ENCODE measurements at regions not wholly inside any gene's neighbourhood (a gene's known extent, or its start where the extent isn't known, plus 50 kb on each side); places are given as distances from the start of the nearest gene placed in this dataset.
"Not testable (repeated sequence)": the region's sequence is repeated elsewhere in the genome, so short reads cannot be mapped to it uniquely, and the experiment has no call there.

DNA sequence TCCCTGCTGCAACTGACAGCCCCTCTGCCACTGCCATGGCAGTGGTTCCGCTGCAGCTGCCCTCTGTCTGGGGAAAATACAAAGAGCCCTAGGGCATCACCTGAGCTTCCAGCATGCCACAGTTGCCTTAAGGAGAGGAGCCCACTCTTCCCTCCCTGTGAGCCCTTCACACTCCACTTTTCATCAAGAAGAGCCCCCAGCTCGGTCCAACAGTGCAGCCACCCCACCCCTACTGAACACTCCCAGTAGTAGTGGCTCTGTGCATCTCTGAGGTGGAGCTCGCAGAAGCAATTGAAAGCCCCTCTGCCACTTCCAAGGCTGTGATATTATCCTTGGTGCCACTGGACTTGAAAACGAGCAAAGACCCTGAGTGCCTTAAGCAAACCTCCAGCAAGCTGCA, 696.8 kb upstream of the COX7C start:
- no peak for DNase-seq (ENCODE audit: low spot score)
- intact Hi-C loops (cut with DNase I), result no loop called here

DNA sequence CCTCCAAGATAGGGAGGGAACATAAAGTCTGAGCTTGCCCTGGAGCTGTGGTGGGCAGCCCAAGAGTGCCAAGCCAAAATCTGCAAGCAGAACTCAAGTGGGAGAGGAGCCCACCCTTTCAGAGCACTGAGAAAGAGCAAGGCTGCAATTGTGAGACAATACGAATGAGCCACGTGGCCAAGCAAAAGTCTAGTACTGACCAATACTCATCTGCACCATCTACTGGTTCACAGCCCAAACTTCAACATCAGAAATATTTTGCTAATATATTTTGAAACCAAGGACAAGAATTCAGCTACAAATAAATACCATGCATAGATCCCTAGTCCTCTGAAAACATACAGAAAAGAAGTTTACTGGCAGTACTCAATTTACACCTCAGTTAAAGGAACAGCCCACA, 696.2 kb upstream of the COX7C start:
- intact Hi-C loops (cut with DNase I), result no loop called here
- DNase-seq (ENCODE audit: low spot score), result no peak

GRCh38 chr5:85927632-85928031, 690.1 kb upstream of the COX7C start:
- intact Hi-C loops (cut with DNase I), result no loop called here
- DNase-seq (ENCODE audit: low spot score), result no peak

- DNase-seq (ENCODE audit: low spot score), result no peak
- intact Hi-C loops (cut with DNase I), result no loop called here
Measured at GRCh38 chr5:85929713-85930112, 688.0 kb upstream of the COX7C start.

- intact Hi-C loops (cut with DNase I), result no loop called here
- no peak for DNase-seq (ENCODE audit: low spot score)
Measured at GRCh38 chr5:85931220-85931619, 686.5 kb upstream of the COX7C start.

- intact Hi-C loops (cut with DNase I), result no loop called here
Measured at GRCh38 chr5:85938201-85938600, 679.5 kb upstream of the COX7C start.

DNA sequence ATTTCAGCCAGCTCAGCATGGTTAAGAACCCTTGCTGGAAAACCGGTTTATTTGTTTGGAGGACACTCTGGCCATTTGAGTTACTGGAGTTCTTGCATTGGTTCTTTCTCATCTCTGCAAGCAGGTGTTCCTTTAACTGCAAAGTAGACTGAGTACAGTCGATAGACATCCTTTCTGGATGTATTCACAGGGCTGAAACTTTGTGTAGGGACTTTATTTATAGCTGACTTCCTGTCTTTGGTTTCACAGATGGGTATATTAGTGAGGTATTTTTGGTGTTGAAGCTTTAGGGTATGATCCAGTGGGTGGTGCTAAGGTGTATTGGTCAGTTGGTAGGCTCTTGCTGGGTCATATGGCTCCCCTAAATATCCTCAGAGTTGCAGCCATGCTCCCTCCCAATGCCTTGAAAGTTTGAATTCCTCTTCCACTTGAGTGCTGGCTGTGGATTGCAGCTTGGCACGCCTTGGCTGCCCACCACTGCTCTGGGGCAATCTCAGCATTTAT, 666.0 kb upstream of the COX7C start:
- intact Hi-C loops (cut with DNase I), result no loop called here
- no peak for DNase-seq (ENCODE audit: low spot score)

More at GRCh38 chr5:85938201-85938600, 679.5 kb upstream of the COX7C start:
- no peak for DNase-seq (ENCODE audit: low spot score)

DNA sequence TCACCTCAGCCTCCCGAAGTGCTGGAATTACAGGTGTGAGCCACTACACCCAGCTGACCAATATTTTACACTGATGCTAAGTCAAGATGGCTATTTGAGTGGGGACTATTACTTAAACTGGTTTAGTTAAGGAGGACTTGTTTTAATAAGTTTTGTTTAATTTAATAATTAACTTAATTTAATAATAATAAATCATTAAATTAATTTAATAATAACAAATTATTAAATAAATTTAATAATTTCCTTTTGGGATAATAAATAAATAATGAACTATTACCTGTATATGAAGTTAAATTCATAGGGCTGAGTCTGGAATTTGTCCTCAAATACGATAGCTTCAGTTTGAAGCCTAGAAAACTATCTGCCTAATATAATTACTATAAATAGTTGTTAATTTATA, 665.1 kb upstream of the COX7C start:
- no peak for DNase-seq (ENCODE audit: low spot score)
- intact Hi-C loops (cut with DNase I), result no loop called here

- DNase-seq (ENCODE audit: low spot score), result no peak
- intact Hi-C loops (cut with DNase I), result no loop called here
Measured at GRCh38 chr5:85967681-85968080, 650.1 kb upstream of the COX7C start.

DNA sequence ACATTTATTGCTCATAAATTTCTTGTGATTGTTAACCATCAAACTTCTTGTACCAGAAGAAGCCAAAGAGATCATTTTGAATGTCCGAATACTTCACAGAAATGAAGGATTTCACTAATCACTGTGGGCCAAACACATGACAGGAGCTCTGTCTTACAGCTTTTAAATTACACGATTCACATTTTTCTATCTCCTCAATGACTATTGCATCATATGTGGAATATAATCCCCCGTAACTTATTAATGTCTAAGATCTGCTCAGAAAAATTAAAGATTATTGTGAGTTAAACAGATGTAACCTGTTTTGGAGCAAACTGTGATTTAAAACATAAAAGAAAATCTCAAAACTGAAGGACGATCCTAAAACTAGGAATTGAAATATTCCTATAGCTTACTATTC, 645.2 kb upstream of the COX7C start:
- DNase-seq (ENCODE audit: low spot score), result no peak

DNA sequence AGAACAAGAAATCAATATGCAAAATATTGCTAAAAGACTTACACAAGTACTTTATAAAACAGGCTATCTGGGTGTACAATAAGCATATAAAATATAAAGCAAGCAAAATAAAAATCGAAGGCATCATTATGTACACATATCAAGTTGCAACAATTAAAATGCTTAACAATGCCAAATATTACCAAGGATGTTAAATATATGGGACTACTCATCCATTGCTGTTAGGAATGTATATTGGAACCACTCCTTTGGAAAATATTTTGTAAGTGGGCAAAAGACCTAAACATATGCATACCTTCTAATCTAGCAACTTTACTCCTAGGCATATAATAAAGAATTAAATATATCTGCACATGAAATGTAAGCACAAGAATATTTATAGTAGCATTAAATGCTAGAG, 632.6 kb upstream of the COX7C start:
- intact Hi-C loops (cut with DNase I), result no loop called here
- no peak for DNase-seq (ENCODE audit: low spot score)

More for the DNA sequence above, 645.2 kb upstream of the COX7C start:
- intact Hi-C loops (cut with DNase I), result no loop called here

DNA sequence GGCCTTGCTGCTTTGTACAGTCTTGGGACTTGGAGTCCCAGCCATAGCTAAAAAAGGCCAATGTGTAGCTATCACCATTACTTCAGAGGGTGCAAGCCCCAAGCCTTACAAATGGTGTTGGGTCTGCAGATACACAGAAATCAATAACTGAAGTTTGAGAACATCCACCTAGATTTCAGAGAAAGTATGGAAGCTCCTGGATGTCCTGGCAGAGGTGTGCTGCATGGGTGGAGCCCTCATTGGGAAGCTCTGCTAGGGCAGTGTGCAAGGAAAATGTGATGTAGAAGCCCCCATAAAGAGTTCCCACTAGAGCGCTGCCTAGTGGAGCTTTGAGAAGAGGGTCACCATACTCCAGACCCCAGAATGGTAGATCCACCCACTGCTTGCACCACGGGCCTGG, 626.7 kb upstream of the COX7C start:
- intact Hi-C loops (cut with DNase I), result loop anchor here in 1 of 2 donors (1.0 kb wide), 1 partner anchor 20 kb away; no protein-coding TSS in a partner anchor
- DNase-seq (ENCODE audit: low spot score), result no peak

DNA sequence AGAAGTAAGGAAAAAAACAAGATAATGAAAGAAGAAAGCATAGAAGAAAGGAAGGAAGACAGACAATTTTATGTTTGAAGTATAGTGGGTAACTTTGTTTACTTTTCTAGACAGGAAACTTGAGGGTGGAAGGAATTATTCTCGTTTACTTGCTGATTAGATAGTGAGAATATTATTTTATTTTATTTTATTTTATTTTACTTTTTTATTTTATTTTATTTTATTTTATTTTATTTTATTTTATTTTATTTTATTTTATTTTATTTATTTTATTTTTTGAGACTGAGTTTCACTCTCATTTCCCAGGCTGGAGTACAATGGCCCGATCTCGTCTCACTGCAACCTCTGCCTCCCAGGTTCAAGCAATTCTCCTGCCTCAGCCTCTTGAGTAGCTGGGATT, 623.1 kb upstream of the COX7C start:
- intact Hi-C loops (cut with DNase I); DNase-seq (ENCODE audit: low spot score): not testable (repeated sequence)

GRCh38 chr5:85998656-85999055, 619.1 kb upstream of the COX7C start:
- intact Hi-C loops (cut with DNase I), result no loop called here
- no peak for DNase-seq (ENCODE audit: low spot score)

DNA sequence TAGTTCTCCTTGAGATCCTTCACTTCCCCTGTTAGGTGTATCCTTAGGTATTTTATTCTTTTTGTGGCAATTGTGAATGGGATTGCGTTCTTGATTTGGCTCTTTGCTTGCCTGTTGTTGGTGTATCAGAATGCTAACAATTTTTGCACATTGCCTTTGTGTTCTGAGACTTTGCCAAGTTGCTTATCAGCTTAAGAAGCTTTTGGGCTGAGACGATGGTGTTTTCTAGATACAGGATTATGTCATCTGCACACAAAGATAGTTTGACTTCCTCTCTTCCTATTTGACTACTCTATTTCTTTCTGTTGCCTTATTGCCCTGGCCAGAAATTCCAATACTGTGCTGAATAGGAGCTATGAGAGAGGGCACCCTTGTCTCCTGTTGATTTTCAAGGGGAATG, 609.4 kb upstream of the COX7C start:
- no peak for DNase-seq (ENCODE audit: low spot score)
- intact Hi-C loops (cut with DNase I), result no loop called here

DNA sequence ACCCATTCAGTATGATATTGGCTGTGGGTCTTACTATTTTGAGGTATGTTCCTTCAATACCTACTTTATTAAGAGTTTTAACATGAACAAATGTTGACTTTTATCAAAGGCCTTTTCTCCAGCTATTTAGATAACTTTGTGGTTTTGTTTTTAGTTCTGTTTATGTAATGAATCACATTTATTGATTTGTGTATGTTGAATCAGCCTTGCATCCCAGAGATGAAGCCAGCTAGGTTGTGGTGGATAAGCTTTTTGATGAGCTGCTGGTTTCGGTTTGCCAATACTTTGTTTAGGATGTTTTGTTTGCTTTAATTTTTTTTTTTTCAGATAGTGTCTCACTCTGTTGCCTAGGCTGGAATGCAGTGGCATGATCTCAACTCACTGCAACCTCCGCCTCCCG, 609.0 kb upstream of the COX7C start:
- no peak for DNase-seq (ENCODE audit: low spot score)
- intact Hi-C loops (cut with DNase I), result no loop called here

- no peak for DNase-seq (ENCODE audit: low spot score)
- intact Hi-C loops (cut with DNase I), result loop anchor here in 1 of 2 donors (1.0 kb wide), 1 partner anchor 21 kb away; no protein-coding TSS in a partner anchor
Measured at GRCh38 chr5:86011937-86012336, 605.8 kb upstream of the COX7C start.

GRCh38 chr5:86029308-86029707, 588.4 kb upstream of the COX7C start:
- no peak for DNase-seq (ENCODE audit: low spot score)
- intact Hi-C loops (cut with DNase I), result no loop called here

DNA sequence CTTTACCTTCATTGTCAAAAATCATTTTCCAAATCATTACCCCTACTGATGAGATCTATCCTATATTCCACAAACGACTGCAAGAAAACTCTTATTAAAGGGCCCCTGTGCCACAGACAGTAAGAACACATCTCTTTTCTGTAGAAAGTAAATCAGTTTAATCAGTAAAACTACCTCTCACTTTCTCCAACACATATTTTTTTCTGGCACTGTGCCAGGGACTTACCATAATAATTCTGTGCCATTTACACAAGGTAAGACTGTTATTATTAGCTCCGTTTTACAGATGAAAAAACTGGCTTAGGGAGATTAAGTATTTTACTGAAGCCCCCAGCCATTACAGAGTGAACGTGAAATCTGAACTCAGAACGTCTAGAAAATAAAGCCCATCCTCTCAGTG, 587.0 kb upstream of the COX7C start:
- DNase-seq (ENCODE audit: low spot score), result no peak
- intact Hi-C loops (cut with DNase I), result no loop called here

DNA sequence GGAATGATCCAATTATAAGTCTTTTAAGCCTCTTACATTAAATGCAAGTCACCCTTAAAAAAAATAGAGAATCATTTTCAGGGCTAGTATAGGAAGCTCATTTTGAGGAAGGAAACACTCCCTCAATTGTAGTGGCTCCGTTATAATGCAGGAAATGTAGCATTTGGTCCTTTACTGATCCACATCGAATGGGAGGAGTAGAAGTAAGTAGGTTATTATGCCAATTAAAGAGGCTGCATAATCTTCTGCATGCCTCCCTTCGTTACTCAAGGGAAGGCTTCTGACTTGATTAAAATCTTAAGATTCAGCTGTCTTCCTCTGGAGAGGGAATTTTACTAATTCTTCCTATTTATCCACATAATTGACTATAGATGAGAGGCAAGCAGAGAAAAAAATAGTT, 579.2 kb upstream of the COX7C start:
- DNase-seq (ENCODE audit: low spot score), result no peak
- intact Hi-C loops (cut with DNase I), result no loop called here

DNA sequence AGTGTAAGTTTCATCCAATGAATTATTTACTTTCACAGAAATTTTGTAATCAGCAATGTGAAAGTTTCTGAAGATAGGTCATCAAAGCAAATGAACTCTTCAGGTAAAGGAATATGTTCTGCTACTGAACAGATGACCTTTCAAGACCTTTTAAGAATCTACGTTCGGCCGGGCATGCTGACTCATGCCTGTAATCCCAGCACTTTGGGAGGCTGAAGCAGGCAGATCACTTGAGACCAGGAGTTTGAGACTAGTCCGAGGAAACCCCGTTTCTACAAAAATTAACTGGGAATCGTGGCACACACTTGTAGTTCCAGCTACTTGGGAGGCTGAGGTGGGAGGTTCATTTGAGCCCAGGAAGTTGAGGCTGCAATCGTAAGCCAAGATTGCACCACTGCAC, 578.4 kb upstream of the COX7C start:
- intact Hi-C loops (cut with DNase I), result no loop called here

DNA sequence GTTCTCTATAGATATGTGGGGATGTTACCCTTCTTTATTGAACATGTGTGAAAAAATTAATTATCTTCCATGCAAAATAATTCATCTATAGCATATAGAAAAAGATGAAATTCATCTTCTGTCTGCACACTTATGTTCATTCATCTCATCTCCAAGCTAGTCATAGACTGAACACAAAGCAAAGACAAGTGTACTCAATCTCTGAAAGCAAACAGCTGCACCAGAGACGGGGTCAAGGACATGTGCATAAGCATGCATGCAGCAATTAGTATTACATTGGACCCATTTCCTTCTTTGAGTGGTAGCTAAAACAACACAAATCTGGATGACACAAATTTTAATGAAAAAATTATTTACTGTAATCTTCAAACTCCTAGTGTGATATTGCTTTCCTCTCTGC, 547.0 kb upstream of the COX7C start:
- no peak for DNase-seq (ENCODE audit: low spot score)
- intact Hi-C loops (cut with DNase I), result no loop called here

More for the DNA sequence above, 578.4 kb upstream of the COX7C start:
- no peak for DNase-seq (ENCODE audit: low spot score)

Measured in posterior vena cava (tissue), 2 donors.